ENCODE measurements at regions not wholly inside any gene's neighbourhood (a gene's known extent, or its start where the extent isn't known, plus 50 kb on each side); places are given as distances from the start of the nearest gene placed in this dataset.

GRCh38 chr16:81175325-81175891 is 63.1 kb upstream of the BCO1 start:
- Histone ChIP-seq H3K4me1 (no peaks in the 10 kb centered on the region), H3K9me3 (no peaks in the 10 kb centered on the region), H3K27ac (no peak overlapping the region), H3K27me3 (no peaks in the 10 kb centered on the region), H3K36me3 (no peaks in the 10 kb centered on the region), H3K4me3 (no peak overlapping the region)
- TF ChIP-seq POLR2AphosphoS5 (IDR thresholded peaks at IDR 0.05) (no peak), POLR2A (IDR thresholded peaks at IDR 0.05) (no peak), EP300 (IDR thresholded peaks at IDR 0.05) (no peak)
- TF ChIP-seq, protein P1, sequence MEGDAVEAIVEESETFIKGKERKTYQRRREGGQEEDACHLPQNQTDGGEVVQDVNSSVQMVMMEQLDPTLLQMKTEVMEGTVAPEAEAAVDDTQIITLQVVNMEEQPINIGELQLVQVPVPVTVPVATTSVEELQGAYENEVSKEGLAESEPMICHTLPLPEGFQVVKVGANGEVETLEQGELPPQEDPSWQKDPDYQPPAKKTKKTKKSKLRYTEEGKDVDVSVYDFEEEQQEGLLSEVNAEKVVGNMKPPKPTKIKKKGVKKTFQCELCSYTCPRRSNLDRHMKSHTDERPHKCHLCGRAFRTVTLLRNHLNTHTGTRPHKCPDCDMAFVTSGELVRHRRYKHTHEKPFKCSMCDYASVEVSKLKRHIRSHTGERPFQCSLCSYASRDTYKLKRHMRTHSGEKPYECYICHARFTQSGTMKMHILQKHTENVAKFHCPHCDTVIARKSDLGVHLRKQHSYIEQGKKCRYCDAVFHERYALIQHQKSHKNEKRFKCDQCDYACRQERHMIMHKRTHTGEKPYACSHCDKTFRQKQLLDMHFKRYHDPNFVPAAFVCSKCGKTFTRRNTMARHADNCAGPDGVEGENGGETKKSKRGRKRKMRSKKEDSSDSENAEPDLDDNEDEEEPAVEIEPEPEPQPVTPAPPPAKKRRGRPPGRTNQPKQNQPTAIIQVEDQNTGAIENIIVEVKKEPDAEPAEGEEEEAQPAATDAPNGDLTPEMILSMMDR (IDR thresholded peaks at IDR 0.05) = no peak
- intact Hi-C loops (cut with DNase I; ENCODE audit: low total_unique reads) = no loop called here
- 55 to 73% (median 67%) methylated on average over 7 of the region's 7 CpGs for WGBS, 5 donors
- DNase-seq = no peak

DNA sequence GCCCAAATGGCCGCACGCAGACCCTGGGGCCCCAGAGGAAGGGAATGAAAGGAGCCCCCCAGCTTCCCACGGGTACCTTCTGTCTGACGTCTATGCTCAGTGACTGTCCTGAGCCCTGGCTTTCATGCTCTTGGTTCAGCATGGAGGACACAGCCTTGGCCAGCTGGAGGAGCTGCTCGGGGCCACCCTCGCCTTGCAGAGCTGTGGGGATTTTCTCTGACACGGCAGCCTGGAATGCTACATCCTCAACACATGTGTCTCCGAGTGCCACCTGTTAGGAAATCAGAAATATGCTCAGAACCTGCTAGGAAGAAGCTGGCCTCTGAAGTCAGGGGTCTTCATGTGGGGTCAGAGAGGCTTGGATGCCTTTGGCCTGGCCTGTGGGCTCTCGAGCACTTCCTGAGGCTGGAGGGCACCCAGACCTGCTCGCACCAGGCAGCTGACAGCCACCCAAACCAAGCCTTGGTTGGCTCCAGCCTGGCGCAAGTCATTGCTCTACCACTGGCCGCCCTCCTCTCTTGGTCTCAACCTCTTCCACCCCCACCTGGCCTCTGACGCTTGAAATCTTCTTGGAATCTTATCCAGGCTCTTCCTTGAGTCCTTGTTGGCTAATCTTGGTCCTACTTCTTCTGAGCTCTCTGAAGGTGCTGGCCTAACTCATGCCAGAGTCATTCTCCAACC is 63.7 kb upstream of the BCO1 start:
- DNase-seq = no peak
- Histone ChIP-seq H3K27me3 (no peaks in the 10 kb centered on the region), H3K36me3 (no peaks in the 10 kb centered on the region), H3K9me3 (no peaks in the 10 kb centered on the region), H3K4me1 (no peaks in the 10 kb centered on the region), H3K4me3 (no peak overlapping the region), H3K27ac (no peak overlapping the region)
- intact Hi-C loops (cut with DNase I; ENCODE audit: low total_unique reads) = no loop called here
- TF ChIP-seq POLR2A (IDR thresholded peaks at IDR 0.05) (no peak), POLR2AphosphoS5 (IDR thresholded peaks at IDR 0.05) (no peak), EP300 (IDR thresholded peaks at IDR 0.05) (no peak)
- TF ChIP-seq, protein P1 (IDR thresholded peaks at IDR 0.05) = no peak
- WGBS, 5 donors = 80 to 88% (median 84%) methylated on average over 11 to 13 of the region's 13 CpGs

DNA sequence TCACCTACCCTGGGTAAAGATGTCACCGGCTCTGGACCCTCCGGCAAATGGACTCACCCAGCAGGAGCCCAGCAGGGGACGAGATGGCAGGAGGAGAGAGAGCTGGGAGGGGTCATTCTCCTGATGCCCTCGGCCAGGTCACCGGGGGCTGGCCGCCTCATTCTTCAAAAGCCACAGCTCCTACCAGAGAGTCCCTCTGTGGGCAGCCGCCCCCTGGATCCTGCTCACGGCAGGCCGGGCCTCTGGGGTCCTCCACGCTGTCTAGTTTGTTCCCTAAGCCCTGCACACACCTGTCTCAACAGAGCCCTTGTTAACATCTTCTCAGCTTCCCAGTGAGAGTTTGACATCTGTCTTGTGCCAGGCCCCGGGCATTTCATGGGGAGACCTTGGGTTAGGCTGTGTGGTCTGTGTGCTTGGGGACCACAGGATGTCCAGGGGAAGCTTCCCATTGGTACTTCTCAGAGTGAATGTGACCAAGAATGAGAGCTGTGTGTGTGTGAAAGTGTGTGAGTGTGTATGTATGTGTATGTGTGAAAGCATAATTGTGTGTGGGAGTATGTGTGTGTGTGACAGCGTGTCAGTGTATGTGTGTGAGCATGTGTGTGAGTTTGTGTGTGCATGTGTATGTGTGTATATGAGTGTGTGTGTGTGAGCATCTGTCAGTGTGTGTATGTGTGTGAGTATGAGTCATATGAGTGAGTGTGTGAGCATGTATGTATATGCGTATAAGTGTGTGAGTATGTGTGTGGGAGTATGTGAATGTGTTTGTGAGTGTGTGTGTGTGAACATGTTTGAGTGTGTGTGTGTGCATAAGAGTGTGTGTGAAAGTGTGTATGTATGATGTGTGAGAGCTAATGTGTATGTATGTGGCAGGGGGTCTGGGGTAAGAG is 65.5 kb upstream of the BCO1 start:
- no peaks in the 10 kb centered on the region for H3K9me3 ChIP-seq
- no peaks in the 10 kb centered on the region for H3K4me1 ChIP-seq
- H3K27ac ChIP-seq = no peak overlapping the region
- TF ChIP-seq POLR2AphosphoS5 (IDR thresholded peaks at IDR 0.05) (no peak), EP300 (IDR thresholded peaks at IDR 0.05) (no peak), POLR2A (IDR thresholded peaks at IDR 0.05) (no peak)
- TF ChIP-seq, protein P1 (IDR thresholded peaks at IDR 0.05) = no peak
- H3K36me3 ChIP-seq = no peaks in the 10 kb centered on the region
- no peak for DNase-seq
- H3K4me3 ChIP-seq = no peak overlapping the region
- intact Hi-C loops (cut with DNase I; ENCODE audit: low total_unique reads) = no loop called here
- WGBS, 5 donors = 63 to 85% (median 69%) methylated on average over 6 to 13 of the region's 13 CpGs
- H3K27me3 ChIP-seq = no peaks in the 10 kb centered on the region

GRCh38 chr16:81170824-81171223 is 67.7 kb upstream of the BCO1 start:
- H3K4me3 ChIP-seq = no peak overlapping the region
- no peaks in the 10 kb centered on the region for H3K4me1 ChIP-seq
- no peaks in the 10 kb centered on the region for H3K36me3 ChIP-seq
- 21 to 38% (median 27%) methylated on average over 7 of the region's 7 CpGs for WGBS, 5 donors
- no peak for TF ChIP-seq POLR2A (IDR thresholded peaks at IDR 0.05)
- TF ChIP-seq EP300 (IDR thresholded peaks at IDR 0.05) = no peak
- no peak for TF ChIP-seq POLR2AphosphoS5 (IDR thresholded peaks at IDR 0.05)
- TF ChIP-seq, protein P1 (IDR thresholded peaks at IDR 0.05) = no peak
- H3K27me3 ChIP-seq = no peaks in the 10 kb centered on the region
- DNase-seq = peak in 1 of 2 donors; percentile 59
- no peak overlapping the region for H3K27ac ChIP-seq
- H3K9me3 ChIP-seq = no peaks in the 10 kb centered on the region
- intact Hi-C loops (cut with DNase I; ENCODE audit: low total_unique reads) = no loop called here
